ENCODE measurements at regions not wholly inside any gene's neighbourhood (a gene's known extent, or its start where the extent isn't known, plus 50 kb on each side); places are given as distances from the start of the nearest gene placed in this dataset.

DNA sequence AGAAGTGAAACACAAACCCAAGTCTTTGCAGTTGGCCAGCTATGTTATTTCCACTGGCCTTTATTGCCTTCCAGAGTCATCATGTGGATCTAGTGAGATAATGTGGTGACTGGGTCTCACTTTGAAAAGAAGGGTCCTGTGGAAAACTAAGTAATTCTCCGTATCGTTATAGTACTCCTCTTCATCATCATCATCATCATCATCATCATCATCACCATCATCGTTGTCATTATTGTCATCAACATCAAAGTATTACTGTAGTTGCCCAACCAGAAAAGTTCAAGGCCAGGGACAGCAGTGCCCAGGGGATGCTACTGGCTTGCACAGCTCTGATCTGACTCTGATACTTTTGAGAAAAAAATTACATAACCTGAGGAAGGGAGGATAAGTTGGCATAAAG, 295.6 kb upstream of the F9 start:
- TF ChIP-seq POLR2A (IDR thresholded peaks at IDR 0.05) = no peak
- TF ChIP-seq, protein P1, sequence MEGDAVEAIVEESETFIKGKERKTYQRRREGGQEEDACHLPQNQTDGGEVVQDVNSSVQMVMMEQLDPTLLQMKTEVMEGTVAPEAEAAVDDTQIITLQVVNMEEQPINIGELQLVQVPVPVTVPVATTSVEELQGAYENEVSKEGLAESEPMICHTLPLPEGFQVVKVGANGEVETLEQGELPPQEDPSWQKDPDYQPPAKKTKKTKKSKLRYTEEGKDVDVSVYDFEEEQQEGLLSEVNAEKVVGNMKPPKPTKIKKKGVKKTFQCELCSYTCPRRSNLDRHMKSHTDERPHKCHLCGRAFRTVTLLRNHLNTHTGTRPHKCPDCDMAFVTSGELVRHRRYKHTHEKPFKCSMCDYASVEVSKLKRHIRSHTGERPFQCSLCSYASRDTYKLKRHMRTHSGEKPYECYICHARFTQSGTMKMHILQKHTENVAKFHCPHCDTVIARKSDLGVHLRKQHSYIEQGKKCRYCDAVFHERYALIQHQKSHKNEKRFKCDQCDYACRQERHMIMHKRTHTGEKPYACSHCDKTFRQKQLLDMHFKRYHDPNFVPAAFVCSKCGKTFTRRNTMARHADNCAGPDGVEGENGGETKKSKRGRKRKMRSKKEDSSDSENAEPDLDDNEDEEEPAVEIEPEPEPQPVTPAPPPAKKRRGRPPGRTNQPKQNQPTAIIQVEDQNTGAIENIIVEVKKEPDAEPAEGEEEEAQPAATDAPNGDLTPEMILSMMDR (IDR thresholded peaks at IDR 0.05) = no peak

Data from esophagus squamous epithelium (tissue), 4 donors.